ENCODE measurements at regions not wholly inside any gene's neighbourhood (a gene's known extent, or its start where the extent isn't known, plus 50 kb on each side); places are given as distances from the start of the nearest gene placed in this dataset.

- DNase-seq (no peak), ATAC-seq (no peak)
- peaks cover 3 to 4% of the 10 kb centered on the region in 2 donors for H3K9me3 Mint-ChIP-seq
- no peaks in the 10 kb centered on the region for H3K4me1 Mint-ChIP-seq
- no peaks in the 10 kb centered on the region for H3K4me1 ChIP-seq (ENCODE audit: control insufficient read depth, insufficient read depth, low read length)
- H3K9me3 ChIP-seq (ENCODE audit: control insufficient read depth, insufficient read depth, low read length): peaks cover 7% of the 10 kb centered on the region
- H3K27ac ChIP-seq (ENCODE audit: low read length): no peak overlapping the region
- H3K4me3 ChIP-seq (ENCODE audit: low read length): no peak overlapping the region
- H3K27ac Mint-ChIP-seq: no peak overlapping the region
- H3K4me3 Mint-ChIP-seq: no peak overlapping the region
- H3K27me3 ChIP-seq (ENCODE audit: control insufficient read depth, insufficient read depth, low read length): no peaks in the 10 kb centered on the region
- 96% methylated on average over 3 of the region's 4 CpGs for whole genome bisulfite sequencing (ENCODE audit: insufficient coverage)
- no peaks in the 10 kb centered on the region for H3K27me3 Mint-ChIP-seq (ENCODE audit: low read depth in 2 of 2)
- intact Hi-C loops (cut with micrococcal nuclease): no loop called here
- H3K36me3 ChIP-seq (ENCODE audit: control insufficient read depth, insufficient read depth, low read length): no peaks in the 10 kb centered on the region
- no peaks in the 10 kb centered on the region for H3K36me3 Mint-ChIP-seq
- no peak for TF ChIP-seq CTCF (IDR thresholded peaks at IDR 0.05)
These were observed 2262.8 kb upstream of the ACO1 start for GRCh38 chr9:30121611-30122010.

GRCh38 chr9:30125881-30126280 lies 2258.6 kb upstream of the ACO1 start:
- H3K36me3 ChIP-seq (ENCODE audit: control insufficient read depth, insufficient read depth, low read length): no peaks in the 10 kb centered on the region
- no peaks in the 10 kb centered on the region for H3K4me1 ChIP-seq (ENCODE audit: control insufficient read depth, insufficient read depth, low read length)
- ATAC-seq (no peak), DNase-seq (no peak)
- H3K4me3 ChIP-seq (ENCODE audit: low read length): no peak overlapping the region
- Mint-ChIP-seq H3K4me1 (no peaks in the 10 kb centered on the region), H3K27ac (no peak overlapping the region), H3K27me3 (ENCODE audit: low read depth in 2 of 2) (peaks cover 0 to 5% of the 10 kb centered on the region in 2 donors), H3K9me3 (peaks cover 5 to 9% of the 10 kb centered on the region in 2 donors), H3K4me3 (no peak overlapping the region), H3K36me3 (no peaks in the 10 kb centered on the region)
- H3K27me3 ChIP-seq (ENCODE audit: control insufficient read depth, insufficient read depth, low read length): no peaks in the 10 kb centered on the region
- intact Hi-C loops (cut with micrococcal nuclease): no loop called here
- no peaks in the 10 kb centered on the region for H3K9me3 ChIP-seq (ENCODE audit: control insufficient read depth, insufficient read depth, low read length)
- TF ChIP-seq CTCF (IDR thresholded peaks at IDR 0.05): no peak
- H3K27ac ChIP-seq (ENCODE audit: low read length): no peak overlapping the region

GRCh38 chr9:30127371-30127770 lies 2257.1 kb upstream of the ACO1 start:
- Mint-ChIP-seq H3K36me3 (no peaks in the 10 kb centered on the region), H3K27me3 (ENCODE audit: low read depth in 2 of 2) (peaks cover 0 to 5% of the 10 kb centered on the region in 2 donors), H3K9me3 (peaks cover 5 to 9% of the 10 kb centered on the region in 2 donors), H3K4me3 (no peak overlapping the region), H3K27ac (no peak overlapping the region), H3K4me1 (no peaks in the 10 kb centered on the region)
- no peak for DNase-seq
- intact Hi-C loops (cut with micrococcal nuclease): no loop called here
- H3K36me3 ChIP-seq (ENCODE audit: control insufficient read depth, insufficient read depth, low read length): no peaks in the 10 kb centered on the region
- H3K27me3 ChIP-seq (ENCODE audit: control insufficient read depth, insufficient read depth, low read length): no peaks in the 10 kb centered on the region
- no peak overlapping the region for H3K4me3 ChIP-seq (ENCODE audit: low read length)
- H3K9me3 ChIP-seq (ENCODE audit: control insufficient read depth, insufficient read depth, low read length): no peaks in the 10 kb centered on the region
- no peaks in the 10 kb centered on the region for H3K4me1 ChIP-seq (ENCODE audit: control insufficient read depth, insufficient read depth, low read length)
- TF ChIP-seq CTCF (IDR thresholded peaks at IDR 0.05): no peak
- H3K27ac ChIP-seq (ENCODE audit: low read length): no peak overlapping the region
- no peak for ATAC-seq

DNA sequence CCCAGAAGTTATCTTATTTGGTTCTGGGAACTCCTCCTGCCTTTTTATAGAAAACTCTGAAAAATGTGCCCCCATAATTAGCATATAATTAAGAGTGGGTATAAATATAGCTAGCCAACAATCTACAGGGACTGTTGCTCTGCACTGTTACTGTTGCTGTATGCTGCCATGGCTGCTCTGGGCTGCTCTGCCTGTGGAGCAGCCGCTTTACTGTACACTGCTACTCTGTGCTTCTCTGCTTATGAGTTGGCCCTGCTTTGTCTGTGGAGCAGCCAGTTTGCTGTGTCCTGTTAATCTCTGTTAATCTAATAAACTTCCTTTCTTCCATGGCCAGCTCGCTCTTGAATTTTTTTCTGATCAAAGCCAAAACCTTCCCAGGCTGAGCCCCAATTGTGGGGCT lies 2244.0 kb upstream of the ACO1 start:
- intact Hi-C loops (cut with micrococcal nuclease): no loop called here
- H3K9me3 Mint-ChIP-seq: peaks cover 6 to 8% of the 10 kb centered on the region in 2 donors
- no peak for TF ChIP-seq CTCF (IDR thresholded peaks at IDR 0.05)
- no peak overlapping the region for H3K4me3 Mint-ChIP-seq
- DNase-seq (no peak), ATAC-seq (no peak)
- Histone ChIP-seq H3K27me3 (ENCODE audit: control insufficient read depth, insufficient read depth, low read length) (no peaks in the 10 kb centered on the region), H3K4me1 (ENCODE audit: control insufficient read depth, insufficient read depth, low read length) (no peaks in the 10 kb centered on the region), H3K36me3 (ENCODE audit: control insufficient read depth, insufficient read depth, low read length) (no peaks in the 10 kb centered on the region), H3K9me3 (ENCODE audit: control insufficient read depth, insufficient read depth, low read length) (no peaks in the 10 kb centered on the region), H3K27ac (ENCODE audit: low read length) (no peak overlapping the region), H3K4me3 (ENCODE audit: low read length) (no peak overlapping the region)
- H3K4me1 Mint-ChIP-seq: no peaks in the 10 kb centered on the region
- H3K36me3 Mint-ChIP-seq: peaks cover 10% of the 10 kb centered on the region
- H3K27ac Mint-ChIP-seq: no peak overlapping the region
- 100% methylated on average over 1 of the region's 2 CpGs for WGBS (ENCODE audit: insufficient coverage)
- no peaks in the 10 kb centered on the region for H3K27me3 Mint-ChIP-seq (ENCODE audit: low read depth in 2 of 2)
